MCF 10A (cell line): ENCODE measurements at regions not wholly inside any gene's neighbourhood (a gene's known extent, or its start where the extent isn't known, plus 50 kb on each side); places are given as distances from the start of the nearest gene placed in this dataset.
A peak's percentile ranks its signal among the peaks of the same experiment; 100 is the strongest.

Source experiments
- BruUV-seq: library from RNA; stranded (reverse); fragments of 400-500 nt; replicated peaks from 2 replicates; lab custom pipeline; 2021; lab: Mats Ljungman, UMichigan
- CTCF ChIA-PET: fragments of 300-600 bp; sonication (Branson Sonifier 250); formaldehyde crosslinking; extraction: SDS; loops from one replicate; lab custom pipeline; 2021; ENCODE audit warnings: antibody characterized with exemption, inconsistent platforms; lab: Yijun Ruan, JAX
- POLR2A ChIA-PET: fragments of 300-600, 350-650 bp; sonication (Branson Sonifier 250); formaldehyde crosslinking; extraction: SDS; loops from one replicate; lab custom pipeline; 2020; ENCODE audit warnings: antibody characterized with exemption, inconsistent platforms; lab: Yijun Ruan, JAX
- DNase-seq: peaks from one replicate; pipeline ENCODE4 v3.0.0-alpha.2; 2018; ENCODE audit not compliant: unreplicated experiment
- H3K27ac Mint-ChIP-seq: one replicate; pipeline ENCODE4 v1.8.0; 2022; ENCODE audit warnings: mild to moderate bottlenecking, low read depth, mixed read lengths; ENCODE audit not compliant: unreplicated experiment
- H3K27me3 Mint-ChIP-seq: one replicate; pipeline ENCODE4 v1.8.0; 2022; ENCODE audit warnings: mixed read lengths; ENCODE audit not compliant: insufficient read depth, unreplicated experiment
- H3K36me3 Mint-ChIP-seq: one replicate; pipeline ENCODE4 v1.8.0; 2022; ENCODE audit warnings: mild to moderate bottlenecking, moderate library complexity, mixed read lengths; ENCODE audit not compliant: insufficient read depth, unreplicated experiment
- H3K4me1 Mint-ChIP-seq: one replicate; pipeline ENCODE4 v1.8.0; 2022; ENCODE audit warnings: mixed read lengths; ENCODE audit not compliant: insufficient read depth, unreplicated experiment
- H3K4me3 Mint-ChIP-seq: one replicate; pipeline ENCODE4 v1.8.0; 2022; ENCODE audit warnings: mild to moderate bottlenecking, moderate library complexity, mixed read lengths; ENCODE audit not compliant: unreplicated experiment
- H3K9me3 Mint-ChIP-seq: one replicate; pipeline ENCODE4 v1.8.0; 2022; ENCODE audit warnings: mixed read lengths; ENCODE audit not compliant: unreplicated experiment
- intact Hi-C: fragments of 100-400 bp; cut with micrococcal nuclease; formaldehyde crosslinking; loops from 2 replicates; pipeline ENCODE4 v1.14.1; 2022
- TF ChIP-seq, protein P1 (sequence below): fragments of 200-600 bp; IDR thresholded peaks from one replicate; pipeline ENCODE4 v1.8.0; 2022; ENCODE audit warnings: antibody characterized with exemption, mild to moderate bottlenecking; ENCODE audit not compliant: unreplicated experiment

DNA sequence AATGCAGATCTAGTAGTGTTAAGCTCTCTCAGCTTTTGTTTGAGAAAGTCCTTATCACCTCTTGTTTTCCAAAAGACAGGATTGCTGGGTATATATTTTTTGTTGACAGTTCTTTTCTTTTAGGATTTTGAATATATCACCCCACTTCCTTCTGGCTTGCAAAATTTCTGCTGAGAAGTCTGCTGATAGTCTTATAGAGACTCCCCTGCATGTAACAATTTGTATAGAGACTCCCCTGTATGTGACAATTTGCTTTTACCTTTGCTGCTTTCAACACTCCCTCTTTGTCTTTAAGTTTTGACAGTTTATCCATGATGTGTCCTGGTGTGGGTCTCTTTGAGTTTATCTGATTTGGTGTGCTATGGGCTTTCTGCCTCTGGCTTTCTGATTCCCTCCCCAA lies 115.0 kb upstream of the CCDC85A start:
- intact Hi-C loops, result no loop called here
- peaks cover 36% of the 10 kb centered on the region for H3K27me3 Mint-ChIP-seq
- H3K9me3 Mint-ChIP-seq, result peaks cover 28% of the 10 kb centered on the region
- H3K4me1 Mint-ChIP-seq, result no peaks in the 10 kb centered on the region
- ChIA-PET CTCF (no interaction called here), POLR2A (no interaction called here)
- TF ChIP-seq, protein P1, sequence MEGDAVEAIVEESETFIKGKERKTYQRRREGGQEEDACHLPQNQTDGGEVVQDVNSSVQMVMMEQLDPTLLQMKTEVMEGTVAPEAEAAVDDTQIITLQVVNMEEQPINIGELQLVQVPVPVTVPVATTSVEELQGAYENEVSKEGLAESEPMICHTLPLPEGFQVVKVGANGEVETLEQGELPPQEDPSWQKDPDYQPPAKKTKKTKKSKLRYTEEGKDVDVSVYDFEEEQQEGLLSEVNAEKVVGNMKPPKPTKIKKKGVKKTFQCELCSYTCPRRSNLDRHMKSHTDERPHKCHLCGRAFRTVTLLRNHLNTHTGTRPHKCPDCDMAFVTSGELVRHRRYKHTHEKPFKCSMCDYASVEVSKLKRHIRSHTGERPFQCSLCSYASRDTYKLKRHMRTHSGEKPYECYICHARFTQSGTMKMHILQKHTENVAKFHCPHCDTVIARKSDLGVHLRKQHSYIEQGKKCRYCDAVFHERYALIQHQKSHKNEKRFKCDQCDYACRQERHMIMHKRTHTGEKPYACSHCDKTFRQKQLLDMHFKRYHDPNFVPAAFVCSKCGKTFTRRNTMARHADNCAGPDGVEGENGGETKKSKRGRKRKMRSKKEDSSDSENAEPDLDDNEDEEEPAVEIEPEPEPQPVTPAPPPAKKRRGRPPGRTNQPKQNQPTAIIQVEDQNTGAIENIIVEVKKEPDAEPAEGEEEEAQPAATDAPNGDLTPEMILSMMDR, result no peak
- H3K27ac Mint-ChIP-seq, result no peak overlapping the region
- DNase-seq, result no peak
- no peak overlapping the region for H3K4me3 Mint-ChIP-seq
- H3K36me3 Mint-ChIP-seq, result no peaks in the 10 kb centered on the region
- BruUV-seq, result no TSS peak

DNA sequence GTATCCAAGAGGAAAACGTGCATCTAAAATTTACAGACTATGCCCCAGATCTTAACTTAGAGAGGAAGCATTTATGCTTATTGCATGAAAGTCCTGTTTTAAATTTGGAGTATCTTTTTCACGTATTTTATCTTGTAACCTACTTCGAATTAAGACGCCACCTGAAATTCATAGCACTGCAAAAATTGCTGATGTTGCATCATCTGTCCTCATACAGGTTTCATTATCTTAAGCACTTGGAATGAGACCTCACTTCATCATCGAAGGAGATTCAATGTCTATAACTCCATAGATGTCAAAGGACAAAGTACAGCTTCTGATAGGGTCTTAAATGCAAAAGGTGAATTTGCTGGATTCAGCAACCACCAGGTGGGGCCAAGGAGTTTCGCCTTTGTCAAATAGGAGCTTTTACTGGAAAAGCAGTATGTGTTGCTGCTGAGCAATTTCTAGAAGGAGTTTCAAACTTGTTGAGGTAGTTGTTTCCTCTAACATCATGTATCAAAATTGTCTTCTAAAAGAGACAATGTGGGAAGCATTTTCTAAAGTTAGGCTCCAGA lies 106.4 kb upstream of the CCDC85A start:
- CTCF ChIA-PET, result interaction anchor here (0.7 to 2.5 kb wide), 4 partner anchors 51 to 121 kb away, joined by 3 to 10 read pairs (median 4); no protein-coding TSS in a partner anchor
- peak; percentile 54 for DNase-seq
- Mint-ChIP-seq H3K27me3 (peaks cover 15% of the 10 kb centered on the region), H3K36me3 (no peaks in the 10 kb centered on the region), H3K4me1 (no peaks in the 10 kb centered on the region), H3K9me3 (no peaks in the 10 kb centered on the region), H3K4me3 (no peak overlapping the region), H3K27ac (no peak overlapping the region)
- TF ChIP-seq, protein P1, result peak; percentile 57
- POLR2A ChIA-PET, result no interaction called here
- BruUV-seq, result no TSS peak
- intact Hi-C loops, result loop anchor here (1.0 to 10.0 kb wide), 2 partner anchors 55 to 1437 kb away; no protein-coding TSS in a partner anchor

DNA sequence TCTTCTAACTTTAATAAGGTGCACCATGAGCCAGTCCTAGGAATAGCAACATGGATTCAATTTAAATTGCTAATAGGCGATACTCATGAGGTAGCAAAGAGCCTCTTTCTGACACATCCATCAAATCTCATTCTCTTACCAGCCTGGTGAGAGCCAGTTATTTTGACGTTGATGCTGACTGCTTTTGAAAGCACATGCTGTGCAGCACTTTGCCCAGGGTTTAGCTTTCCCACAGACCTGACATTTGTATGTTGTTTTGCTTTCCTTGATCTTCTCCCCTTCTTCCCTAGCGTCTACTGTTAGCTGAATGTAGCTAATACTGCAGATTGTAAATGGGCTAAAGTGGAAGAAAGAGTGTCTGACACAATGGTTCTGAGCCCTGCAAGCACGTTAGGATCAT lies 101.1 kb upstream of the CCDC85A start:
- H3K27me3 Mint-ChIP-seq, result no peaks in the 10 kb centered on the region
- H3K36me3 Mint-ChIP-seq, result no peaks in the 10 kb centered on the region
- BruUV-seq, result no TSS peak
- no peak for DNase-seq
- H3K27ac Mint-ChIP-seq, result no peak overlapping the region
- ChIA-PET POLR2A (no interaction called here), CTCF (interaction anchor here (0.6 kb wide), 1 partner anchor 114 kb away, joined by 3 read pairs; no protein-coding TSS in a partner anchor)
- no peaks in the 10 kb centered on the region for H3K9me3 Mint-ChIP-seq
- no peak overlapping the region for H3K4me3 Mint-ChIP-seq
- H3K4me1 Mint-ChIP-seq, result peaks cover 5% of the 10 kb centered on the region
- TF ChIP-seq, protein P1, result no peak
- intact Hi-C loops, result no loop called here

DNA sequence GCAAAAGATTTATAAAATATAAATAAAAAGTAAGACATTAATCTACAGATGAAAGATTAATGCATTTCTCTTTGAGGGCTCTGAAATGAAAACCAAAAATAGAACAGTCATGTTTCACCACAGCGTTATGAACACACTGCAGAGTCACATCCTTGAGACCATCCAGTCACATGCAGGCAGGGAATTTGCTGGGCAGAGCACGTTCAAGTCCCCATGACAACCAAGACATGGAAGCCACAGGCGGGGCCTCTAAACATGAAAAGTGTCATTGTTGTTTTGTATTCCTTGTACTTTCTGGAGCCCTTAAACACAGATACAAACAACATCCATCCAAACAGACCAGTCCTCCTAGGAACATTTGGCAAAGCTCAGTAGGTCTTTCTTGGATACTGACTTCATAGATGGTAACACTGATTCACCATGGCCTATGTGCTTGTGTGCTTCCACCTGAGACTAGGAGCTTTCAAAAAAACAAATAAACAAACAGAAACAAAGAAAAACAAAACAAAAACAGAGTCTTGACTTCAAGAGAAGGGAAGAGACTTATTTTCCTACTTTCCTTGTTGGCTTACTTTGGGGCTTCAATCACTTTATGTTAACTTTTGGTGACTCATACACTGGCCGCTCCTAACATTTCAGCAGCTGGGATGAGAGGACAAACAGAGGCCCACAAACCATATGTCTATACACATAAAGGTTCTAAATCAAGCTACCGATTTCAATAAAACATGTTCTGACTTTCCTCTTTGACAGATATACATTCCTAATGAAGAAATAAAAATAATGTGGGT lies 99.5 kb upstream of the CCDC85A start:
- Mint-ChIP-seq H3K4me3 (no peak overlapping the region), H3K4me1 (peaks cover 5% of the 10 kb centered on the region), H3K36me3 (no peaks in the 10 kb centered on the region), H3K27ac (no peak overlapping the region), H3K9me3 (no peaks in the 10 kb centered on the region), H3K27me3 (no peaks in the 10 kb centered on the region)
- DNase-seq, result no peak
- POLR2A ChIA-PET, result interaction anchor here (0.6 to 0.7 kb wide), 3 partner anchors 75 to 1362 kb away, joined by 3 to 4 read pairs (median 3); no protein-coding TSS in a partner anchor
- TF ChIP-seq, protein P1, result no peak
- CTCF ChIA-PET, result interaction anchor here (1.2 kb wide), 1 partner anchor 1293 kb away, joined by 4 read pairs; no protein-coding TSS in a partner anchor
- intact Hi-C loops, result no loop called here
- BruUV-seq, result no TSS peak
